Astrocyte of the spinal cord (primary cell): ENCODE measurements at regions not wholly inside any gene's neighbourhood (a gene's known extent, or its start where the extent isn't known, plus 50 kb on each side); places are given as distances from the start of the nearest gene placed in this dataset.

ENCODE experiments used
- DNase-seq: peaks from one replicate; pipeline ENCODE4 v3.0.0; 2011; ENCODE audit warnings: low read depth, low spot score
- H3K4me3 ChIP-seq: 2 replicates; pipeline ENCODE4 v1.5.1; 2011; ENCODE audit warnings: low read depth, mild to moderate bottlenecking, low read length, moderate library complexity
- CTCF ChIP-seq: IDR thresholded peaks from 2 replicates; pipeline ENCODE4 v1.5.1; 2012; ENCODE audit warnings: low read depth, mild to moderate bottlenecking, low read length, inconsistent platforms
- in situ Hi-C: cut with HindIII; loops from 2 replicates; pipeline ENCODE4 v1.10.0; 2017; ENCODE audit warnings: low sequenced_read_pairs

GRCh38 chr7:84390845-84391244, 196.3 kb upstream of the SEMA3A start:
- DNase-seq = no peak
- no peak for TF ChIP-seq CTCF

GRCh38 chr7:84389242-84389641, 194.7 kb upstream of the SEMA3A start:
- in situ Hi-C loops = no loop called here
- no peak overlapping the region for H3K4me3 ChIP-seq
- DNase-seq = no peak
- no peak for TF ChIP-seq CTCF

More at GRCh38 chr7:84390845-84391244, 196.3 kb upstream of the SEMA3A start:
- in situ Hi-C loops = no loop called here
- no peak overlapping the region for H3K4me3 ChIP-seq

GRCh38 chr7:84387595-84387994, 193.0 kb upstream of the SEMA3A start:
- DNase-seq = no peak
- TF ChIP-seq CTCF = no peak
- no peak overlapping the region for H3K4me3 ChIP-seq
- in situ Hi-C loops = no loop called here

GRCh38 chr7:84384417-84384816, 189.8 kb upstream of the SEMA3A start:
- H3K4me3 ChIP-seq = no peak overlapping the region
- TF ChIP-seq CTCF = no peak
- no peak for DNase-seq
- in situ Hi-C loops = no loop called here

GRCh38 chr7:84379446-84379845, 184.9 kb upstream of the SEMA3A start:
- no peak for TF ChIP-seq CTCF

GRCh38 chr7:84372712-84373111, 178.1 kb upstream of the SEMA3A start:
- no peak for TF ChIP-seq CTCF
- H3K4me3 ChIP-seq = no peak overlapping the region
- DNase-seq = no peak
- in situ Hi-C loops = no loop called here

More at GRCh38 chr7:84379446-84379845, 184.9 kb upstream of the SEMA3A start:
- no peak overlapping the region for H3K4me3 ChIP-seq
- in situ Hi-C loops = no loop called here
- no peak for DNase-seq

GRCh38 chr7:84372155-84372621, 177.6 kb upstream of the SEMA3A start:
- no peak overlapping the region for H3K4me3 ChIP-seq
- in situ Hi-C loops = no loop called here
- peak; percentile 95 for DNase-seq
- TF ChIP-seq CTCF = no peak
